Coronary artery (tissue), 2 donors: ENCODE measurements at regions not wholly inside any gene's neighbourhood (a gene's known extent, or its start where the extent isn't known, plus 50 kb on each side); places are given as distances from the start of the nearest gene placed in this dataset.

Experiments used
- DNase-seq: peaks from one replicate; pipeline ENCODE4 v3.0.0-alpha.2; 2017; ENCODE audit warnings: low spot score
- H3K27ac ChIP-seq, 2 donors: fragments of 200-600 bp; sonication (generic); one replicate each; pipeline ENCODE4 v1.5.1; 2016 to 2019
- H3K4me3 ChIP-seq: fragments of 200-600 bp; sonication (generic); 2 replicates; pipeline ENCODE4 v1.5.1; 2016; ENCODE audit warnings: mild to moderate bottlenecking, moderate library complexity
- TF ChIP-seq, protein P1 (sequence below): fragments of 200-600 bp; sonication (generic); IDR thresholded peaks from one replicate; pipeline ENCODE4 v1.5.1; 2019; ENCODE audit warnings: antibody characterized with exemption

DNA sequence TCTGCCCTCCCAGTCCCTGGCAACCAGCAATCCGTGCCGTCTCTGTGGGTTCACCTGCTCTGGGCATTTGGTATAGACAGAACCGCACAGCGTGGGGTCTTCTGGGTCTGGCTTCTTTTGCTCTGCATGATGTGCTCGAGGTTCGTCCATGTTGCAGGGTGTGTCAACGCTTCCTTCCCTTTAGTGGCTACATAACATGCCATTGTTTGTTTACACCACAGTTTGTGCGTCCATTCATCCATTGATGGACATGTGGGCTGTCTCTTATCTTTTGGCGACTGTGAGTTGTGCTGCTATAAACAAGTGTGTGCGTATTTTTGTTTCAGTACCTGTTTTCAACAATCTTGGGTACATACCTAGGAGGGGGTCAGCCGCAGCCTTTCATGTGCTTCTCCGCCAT lies 149.5 kb upstream of the RPS6KA2 start:
- TF ChIP-seq, protein P1, sequence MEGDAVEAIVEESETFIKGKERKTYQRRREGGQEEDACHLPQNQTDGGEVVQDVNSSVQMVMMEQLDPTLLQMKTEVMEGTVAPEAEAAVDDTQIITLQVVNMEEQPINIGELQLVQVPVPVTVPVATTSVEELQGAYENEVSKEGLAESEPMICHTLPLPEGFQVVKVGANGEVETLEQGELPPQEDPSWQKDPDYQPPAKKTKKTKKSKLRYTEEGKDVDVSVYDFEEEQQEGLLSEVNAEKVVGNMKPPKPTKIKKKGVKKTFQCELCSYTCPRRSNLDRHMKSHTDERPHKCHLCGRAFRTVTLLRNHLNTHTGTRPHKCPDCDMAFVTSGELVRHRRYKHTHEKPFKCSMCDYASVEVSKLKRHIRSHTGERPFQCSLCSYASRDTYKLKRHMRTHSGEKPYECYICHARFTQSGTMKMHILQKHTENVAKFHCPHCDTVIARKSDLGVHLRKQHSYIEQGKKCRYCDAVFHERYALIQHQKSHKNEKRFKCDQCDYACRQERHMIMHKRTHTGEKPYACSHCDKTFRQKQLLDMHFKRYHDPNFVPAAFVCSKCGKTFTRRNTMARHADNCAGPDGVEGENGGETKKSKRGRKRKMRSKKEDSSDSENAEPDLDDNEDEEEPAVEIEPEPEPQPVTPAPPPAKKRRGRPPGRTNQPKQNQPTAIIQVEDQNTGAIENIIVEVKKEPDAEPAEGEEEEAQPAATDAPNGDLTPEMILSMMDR = no peak
- H3K4me3 ChIP-seq = no peak overlapping the region
- DNase-seq = no peak
- H3K27ac ChIP-seq = no peak overlapping the region

DNA sequence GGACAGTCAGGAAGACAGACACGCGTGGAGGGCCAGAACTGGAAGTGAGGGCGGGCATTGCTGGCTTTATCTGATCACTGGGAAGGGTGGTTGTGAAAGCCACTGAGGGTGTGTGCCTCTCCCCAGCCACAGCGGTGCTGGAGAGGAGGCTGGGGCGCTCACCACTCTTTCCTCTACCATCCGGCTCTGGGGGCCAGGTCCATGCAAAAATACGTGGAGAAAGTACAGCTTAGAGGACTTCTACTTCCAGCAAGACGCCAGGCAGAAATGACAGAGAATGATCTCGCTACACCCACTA lies 148.8 kb upstream of the RPS6KA2 start:
- H3K4me3 ChIP-seq = no peak overlapping the region
- H3K27ac ChIP-seq = no peak overlapping the region
- TF ChIP-seq, protein P1 = no peak
- no peak for DNase-seq

DNA sequence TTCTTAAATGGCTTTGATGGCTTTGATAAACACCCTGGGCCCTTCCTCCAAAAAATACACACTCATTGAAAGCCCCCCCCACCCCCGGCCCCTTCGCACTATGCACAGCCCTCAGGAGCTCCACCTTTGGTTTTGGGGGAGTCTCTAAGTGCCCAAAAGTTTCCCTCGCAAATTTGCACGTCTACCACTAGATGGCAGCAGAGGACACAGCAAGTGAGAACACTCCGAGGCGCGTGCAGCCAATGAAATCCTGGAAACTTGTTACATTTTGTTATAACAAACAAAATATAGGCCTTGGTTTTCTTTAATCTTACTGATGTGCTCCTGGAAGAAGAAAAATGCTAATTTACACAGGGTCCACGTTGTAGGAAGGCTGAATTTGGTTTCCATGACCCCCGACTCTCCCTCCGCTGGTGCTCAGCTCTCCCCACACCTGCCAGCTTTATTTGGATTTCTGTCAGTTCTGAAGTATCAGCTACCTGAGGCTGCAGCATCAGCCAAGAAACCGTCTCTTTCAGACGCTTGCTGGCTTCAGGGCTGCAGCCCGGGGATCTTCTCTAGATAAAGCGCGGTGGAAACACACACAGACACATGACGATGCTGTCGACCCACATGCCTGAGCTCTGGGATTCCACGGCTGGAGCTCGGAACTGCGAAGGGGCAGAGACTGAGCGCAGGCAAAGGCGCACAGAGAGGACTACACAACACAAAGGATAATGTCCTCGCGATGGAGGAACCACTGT lies 148.3 kb upstream of the RPS6KA2 start:
- DNase-seq = no peak
- no peak overlapping the region for H3K4me3 ChIP-seq
- TF ChIP-seq, protein P1 = peak; percentile 86
- no peak overlapping the region for H3K27ac ChIP-seq

DNA sequence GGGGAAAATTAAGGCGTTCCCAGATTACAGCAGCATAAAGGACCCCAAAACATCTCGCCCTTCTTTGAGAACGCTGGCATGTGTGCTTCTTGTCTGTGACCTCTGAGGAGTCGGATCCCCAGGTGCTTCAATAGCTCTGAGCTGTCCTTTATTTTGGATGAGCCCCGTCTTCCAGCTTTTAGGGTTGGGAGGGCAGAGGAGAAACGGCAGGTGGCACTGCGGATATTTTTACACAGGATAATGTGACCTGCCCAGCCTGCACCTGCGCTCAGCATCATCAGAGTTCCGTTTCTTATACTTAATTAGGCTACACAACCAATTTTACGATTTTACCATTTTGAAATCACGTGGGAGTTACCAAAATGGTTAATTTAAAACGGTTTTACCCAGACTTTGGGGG lies 147.7 kb upstream of the RPS6KA2 start:
- H3K27ac ChIP-seq = no peak overlapping the region
- no peak overlapping the region for H3K4me3 ChIP-seq
- TF ChIP-seq, protein P1 = no peak
- no peak for DNase-seq

DNA sequence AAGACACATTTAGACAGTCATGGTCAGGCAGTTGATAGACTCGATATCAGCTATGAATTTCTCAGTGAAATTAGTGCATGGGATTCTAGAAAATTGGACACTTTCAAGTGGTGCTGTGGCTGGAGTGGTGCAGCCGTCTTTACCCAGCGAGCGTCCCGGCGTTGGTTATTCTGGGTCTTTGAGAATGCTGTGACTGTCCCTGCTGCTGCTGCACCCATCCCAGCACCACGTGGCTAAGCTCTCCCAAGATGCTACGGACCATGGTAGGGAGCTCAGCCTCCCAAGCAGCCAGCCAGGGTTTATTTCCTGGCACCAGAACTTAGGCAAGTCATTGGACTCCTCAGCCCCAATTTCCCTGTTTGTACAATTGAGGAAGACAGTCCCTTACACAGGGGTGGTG lies 147.2 kb upstream of the RPS6KA2 start:
- Histone ChIP-seq H3K4me3 (no peak overlapping the region), H3K27ac (no peak overlapping the region)
- no peak for DNase-seq
- TF ChIP-seq, protein P1 = no peak

DNA sequence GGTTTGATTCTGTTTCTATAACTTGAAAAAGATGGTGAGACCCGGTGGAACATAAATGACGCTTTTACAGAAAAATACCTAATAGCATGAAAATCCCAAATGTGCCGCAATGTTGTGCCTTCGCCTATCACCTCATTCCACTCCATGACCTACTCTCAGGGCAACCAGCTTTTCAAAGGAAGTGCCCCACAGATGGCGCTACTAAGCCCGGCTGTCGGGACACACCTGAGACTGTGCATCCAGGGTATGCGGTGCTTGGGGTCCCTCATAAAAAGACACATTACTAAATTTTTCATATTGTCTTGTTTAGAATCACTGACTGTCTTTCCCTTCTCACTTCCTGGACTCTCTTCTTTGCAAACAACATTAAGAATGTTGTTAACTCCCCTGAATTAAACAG lies 145.5 kb upstream of the RPS6KA2 start:
- Histone ChIP-seq H3K27ac (no peak overlapping the region), H3K4me3 (no peak overlapping the region)
- TF ChIP-seq, protein P1 = no peak
- DNase-seq = no peak

DNA sequence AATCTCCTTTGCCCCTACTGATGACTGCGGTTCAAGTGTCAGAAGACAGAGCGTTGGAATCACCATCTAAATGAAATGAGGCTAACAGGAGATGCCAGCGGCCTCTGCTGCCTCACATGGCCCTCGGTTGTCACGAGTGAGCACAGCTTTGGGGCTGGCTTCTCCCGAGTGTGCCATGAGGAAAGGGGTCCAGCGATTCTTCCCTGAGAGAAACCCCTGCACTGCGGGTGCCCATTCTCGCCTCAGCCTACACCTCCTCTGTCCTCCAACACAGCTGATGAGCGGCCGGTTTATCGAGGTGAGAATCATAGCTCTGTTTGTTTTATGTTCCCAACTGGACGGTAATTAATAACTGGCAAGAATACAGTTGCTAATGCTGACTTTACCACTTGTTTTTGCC lies 144.7 kb upstream of the RPS6KA2 start:
- no peak for DNase-seq
- TF ChIP-seq, protein P1 = no peak
- H3K27ac ChIP-seq = no peak overlapping the region
- H3K4me3 ChIP-seq = no peak overlapping the region
